Left lobe of liver (tissue), 2 donors: ENCODE measurements at regions not wholly inside any gene's neighbourhood (a gene's known extent, or its start where the extent isn't known, plus 50 kb on each side); places are given as distances from the start of the nearest gene placed in this dataset.
"Not testable (repeated sequence)": the region's sequence is repeated elsewhere in the genome, so short reads cannot be mapped to it uniquely, and the experiment has no call there.

ENCODE experiments used
- ATAC-seq: fragments of 200-7000 bp; cut with Tn5 transposase; one replicate; pipeline ENCODE4 v1.9.1; 2020; ENCODE audit warnings: mild to moderate bottlenecking, moderate library complexity
- DNase-seq: peaks from one replicate; pipeline ENCODE4 v3.0.0-alpha.2; 2020; ENCODE audit warnings: low spot score
- donor health status: DM: no; HTN: no; CAD: no; lungs with moderate emphysema.
- donor health status: DM: no; HTN: yes; CAD: no.

GRCh38 chr3:66910266-66911055 lies 87.6 kb upstream of the KBTBD8 start:
- ATAC-seq (no peak), DNase-seq (no peak)

GRCh38 chr3:66912306-66912705 lies 85.8 kb upstream of the KBTBD8 start:
- DNase-seq (no peak), ATAC-seq (no peak)

- ATAC-seq = no peak
Measured at GRCh38 chr3:66922058-66922457, 76.0 kb upstream of the KBTBD8 start.

GRCh38 chr3:66923969-66924368 lies 74.1 kb upstream of the KBTBD8 start:
- no peak for ATAC-seq

More at GRCh38 chr3:66922058-66922457, 76.0 kb upstream of the KBTBD8 start:
- DNase-seq = no peak

GRCh38 chr3:66928252-66928651 lies 69.9 kb upstream of the KBTBD8 start:
- no peak for ATAC-seq
- DNase-seq = no peak

More at GRCh38 chr3:66923969-66924368, 74.1 kb upstream of the KBTBD8 start:
- no peak for DNase-seq

- ATAC-seq (no peak), DNase-seq (no peak)
Measured at GRCh38 chr3:66931291-66931690, 66.8 kb upstream of the KBTBD8 start.

GRCh38 chr3:66931699-66932098 lies 66.4 kb upstream of the KBTBD8 start:
- DNase-seq (no peak), ATAC-seq (no peak)

- no peak for ATAC-seq
- DNase-seq = no peak
Measured at GRCh38 chr3:66933233-66933632, 64.9 kb upstream of the KBTBD8 start.

- ATAC-seq (no peak), DNase-seq (no peak)
Measured at GRCh38 chr3:66934041-66934440, 64.1 kb upstream of the KBTBD8 start.

- DNase-seq = no peak
- no peak for ATAC-seq
Measured at GRCh38 chr3:66934725-66935124, 63.4 kb upstream of the KBTBD8 start.

GRCh38 chr3:66937041-66937440 lies 61.1 kb upstream of the KBTBD8 start:
- ATAC-seq, DNase-seq: not testable (repeated sequence)

- no peak for DNase-seq
Measured at GRCh38 chr3:66938338-66938963, 59.7 kb upstream of the KBTBD8 start.

GRCh38 chr3:66948041-66948440 lies 50.1 kb upstream of the KBTBD8 start:
- DNase-seq = no peak
- ATAC-seq = no peak

More at GRCh38 chr3:66938338-66938963, 59.7 kb upstream of the KBTBD8 start:
- ATAC-seq = peak; percentile 98
